ENCODE measurements at regions not wholly inside any gene's neighbourhood (a gene's known extent, or its start where the extent isn't known, plus 50 kb on each side); places are given as distances from the start of the nearest gene placed in this dataset.
"Not testable (repeated sequence)": the region's sequence is repeated elsewhere in the genome, so short reads cannot be mapped to it uniquely, and the experiment has no call there.

GRCh38 chrX:83649706-83650105 is 141.6 kb downstream of the POU3F4 start:
- not testable (repeated sequence) for TF ChIP-seq CTCF, POLR2A (IDR thresholded peaks at IDR 0.05)

Data from right lobe of liver (tissue), 4 donors.